BJ (cell line): ENCODE measurements at regions not wholly inside any gene's neighbourhood (a gene's known extent, or its start where the extent isn't known, plus 50 kb on each side); places are given as distances from the start of the nearest gene placed in this dataset.

ENCODE experiments used
- CTCF ChIA-PET: fragments of 350-600 bp; formaldehyde crosslinking; extraction: SDS; loops from one replicate; lab custom pipeline; 2021; ENCODE audit warnings: antibody characterized with exemption, inconsistent platforms; lab: Yijun Ruan, JAX
- POLR2A ChIA-PET: fragments of 300-600 bp; sonication (Branson Sonifier 250); formaldehyde crosslinking; extraction: SDS; loops from one replicate; lab custom pipeline; 2021; ENCODE audit warnings: antibody characterized with exemption; lab: Charles Lee
- DNase-seq: peaks from one replicate; pipeline ENCODE4 v3.0.0-alpha.2; 2011; ENCODE audit warnings: low read depth
- H3K27me3 ChIP-seq: 2 replicates; pipeline ENCODE4 v1.6.0; 2011; ENCODE audit warnings: low read length; ENCODE audit not compliant: control insufficient read depth, insufficient read depth
- H3K36me3 ChIP-seq: 2 replicates; pipeline ENCODE4 v1.5.1; 2011; ENCODE audit warnings: low read length; ENCODE audit not compliant: control insufficient read depth, insufficient read depth
- H3K4me3 ChIP-seq: 2 replicates; pipeline ENCODE4 v1.5.1; 2011; ENCODE audit warnings: low read depth, mild to moderate bottlenecking, control low read depth, low read length
- CTCF ChIP-seq: IDR thresholded peaks from 2 replicates; pipeline ENCODE4 v1.5.1; 2011; ENCODE audit warnings: low read depth, mild to moderate bottlenecking, control low read depth, inconsistent platforms, low read length, moderate library complexity; ENCODE audit not compliant: insufficient read depth

GRCh38 chr15:88394553-88395145 is 72.5 kb downstream of the MRPL46 start:
- TF ChIP-seq CTCF, result no peak
- ChIA-PET POLR2A (no interaction called here), CTCF (interaction anchor here (1.2 to 1.9 kb wide), 3 partner anchors 8 to 56 kb away, joined by 3 to 7 read pairs (median 5); no protein-coding TSS in a partner anchor)
- DNase-seq, result no peak
- H3K27me3 ChIP-seq, result no peaks in the 10 kb centered on the region
- no peak overlapping the region for H3K4me3 ChIP-seq
- no peaks in the 10 kb centered on the region for H3K36me3 ChIP-seq

- ChIA-PET CTCF (interaction anchor here (1.3 to 1.9 kb wide), 2 partner anchors 9 to 56 kb away, joined by 3 to 7 read pairs; no protein-coding TSS in a partner anchor), POLR2A (interaction anchor here (0.5 kb wide), 1 partner anchor 25 kb away, joined by 3 read pairs; no protein-coding TSS in a partner anchor)
- Histone ChIP-seq H3K27me3 (no peaks in the 10 kb centered on the region), H3K36me3 (no peaks in the 10 kb centered on the region), H3K4me3 (no peak overlapping the region)
- no peak for TF ChIP-seq CTCF
- no peak for DNase-seq
These were observed 73.3 kb downstream of the MRPL46 start for GRCh38 chr15:88393719-88394519.

- no peak for DNase-seq
- CTCF ChIA-PET, result interaction anchor here (1.1 kb wide), 2 partner anchors 9 to 12 kb away, joined by 3 to 4 read pairs; no protein-coding TSS in a partner anchor
- Histone ChIP-seq H3K27me3 (no peaks in the 10 kb centered on the region), H3K4me3 (no peak overlapping the region), H3K36me3 (no peaks in the 10 kb centered on the region)
- TF ChIP-seq CTCF, result no peak
- POLR2A ChIA-PET, result interaction anchor here (0.6 kb wide), 1 partner anchor 45 kb away, joined by 3 read pairs; no protein-coding TSS in a partner anchor
These were observed 75.5 kb downstream of the MRPL46 start for GRCh38 chr15:88391700-88392099.

GRCh38 chr15:88391006-88391405 is 76.2 kb downstream of the MRPL46 start:
- Histone ChIP-seq H3K36me3 (no peaks in the 10 kb centered on the region), H3K27me3 (no peaks in the 10 kb centered on the region), H3K4me3 (no peak overlapping the region)
- CTCF ChIA-PET, result no interaction called here
- no peak for DNase-seq
- TF ChIP-seq CTCF, result no peak
- POLR2A ChIA-PET, result interaction anchor here (0.6 kb wide), 2 partner anchors 23 to 44 kb away, joined by 3 read pairs; no protein-coding TSS in a partner anchor
